HUDEP-2 (cell line): ENCODE measurements at regions not wholly inside any gene's neighbourhood (a gene's known extent, or its start where the extent isn't known, plus 50 kb on each side); places are given as distances from the start of the nearest gene placed in this dataset.

Source experiments
- DNase-seq, 76 experiments: peaks; one replicate each; lab custom pipeline; 2025; ENCODE audit not compliant: unreplicated experiment in 76 of 76; lab: John Stamatoyannopoulos, UW

GRCh38 chr4:54800831-54801530, 143.2 kb downstream of the KIT start:
- no peak for DNase-seq

GRCh38 chr4:54794579-54794978, 136.8 kb downstream of the KIT start:
- DNase-seq, result no peak

- no peak for DNase-seq
These were observed 136.2 kb downstream of the KIT start for GRCh38 chr4:54793856-54794422.
